ENCODE measurements at regions not wholly inside any gene's neighbourhood (a gene's known extent, or its start where the extent isn't known, plus 50 kb on each side); places are given as distances from the start of the nearest gene placed in this dataset.
"Not testable (repeated sequence)": the region's sequence is repeated elsewhere in the genome, so short reads cannot be mapped to it uniquely, and the experiment has no call there.

DNA sequence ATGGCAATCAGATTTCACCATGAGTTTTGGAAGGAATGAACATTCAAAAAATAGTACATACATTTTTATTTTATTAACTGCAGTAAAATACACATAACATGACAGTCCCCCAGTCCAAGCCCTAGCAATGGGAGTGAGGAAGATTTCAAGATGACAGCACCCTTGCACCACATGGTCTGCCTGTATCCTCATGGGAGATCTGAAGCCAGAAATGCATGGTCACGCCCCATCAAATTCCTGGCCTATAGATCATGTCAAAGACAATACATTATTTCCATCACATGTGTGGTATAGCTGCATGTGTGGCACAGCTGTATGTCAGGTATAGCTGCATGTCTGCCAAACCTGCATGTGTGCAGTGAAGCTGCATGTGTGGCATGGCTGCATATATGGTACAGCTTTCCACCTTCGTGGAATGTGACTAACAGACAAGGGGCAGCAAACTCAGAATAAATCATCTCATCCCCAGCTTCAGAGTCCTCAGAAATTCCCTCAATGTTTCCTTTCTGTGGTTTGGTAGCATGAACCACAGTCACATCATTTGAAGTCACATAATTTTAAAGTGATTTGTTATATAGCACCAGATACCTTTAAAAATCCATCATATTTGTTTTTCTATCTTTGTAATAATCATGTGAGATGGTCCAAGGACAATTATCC is 518.2 kb upstream of the SOX11 start:
- Histone ChIP-seq H3K4me1 (replicated peaks in 1 of 2) (no peaks in the 10 kb centered on the region), H3K27ac (no peak overlapping the region), H3K4me3 (no peak overlapping the region)
- in situ Hi-C loops (cut with MboI; ENCODE audit: low pct_unique_long_range_greater_than_20kb in 2 of 9, low sequenced_read_pairs in 9 of 9, unreplicated experiment in 9 of 9) = no loop called here
- ATAC-seq (replicated peaks in 6 of 8) = no peak
- WGBS, 10 experiments = 0 to 100% (median 14%) methylated on average over 1 to 2 of the region's 2 CpGs; no CpG with 5 or more reads in 4 of the 10 experiments

DNA sequence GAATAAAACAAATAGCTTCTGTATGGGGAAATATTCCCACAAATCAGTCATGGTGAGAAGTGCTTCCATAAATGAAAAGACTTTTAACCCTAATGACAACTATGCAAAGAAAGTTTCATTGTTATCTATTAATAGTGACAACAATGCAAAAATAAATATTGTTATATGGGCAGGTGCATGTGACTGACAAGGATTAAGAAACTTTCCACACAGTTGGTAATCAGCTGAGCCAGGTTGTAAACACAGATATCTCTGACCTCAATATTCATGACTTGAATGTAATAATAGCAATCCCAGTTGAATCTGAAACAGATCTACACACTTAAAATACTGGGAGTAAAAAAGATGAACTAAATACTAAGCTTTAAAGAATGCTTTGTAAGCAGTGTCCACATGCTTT is 517.0 kb upstream of the SOX11 start:
- Histone ChIP-seq H3K4me3 (no peak overlapping the region), H3K4me1 (replicated peaks in 1 of 2) (no peaks in the 10 kb centered on the region), H3K27ac (no peak overlapping the region)
- ATAC-seq (replicated peaks in 6 of 8) = no peak
- in situ Hi-C loops (cut with MboI; ENCODE audit: low pct_unique_long_range_greater_than_20kb in 2 of 9, low sequenced_read_pairs in 9 of 9, unreplicated experiment in 9 of 9) = no loop called here

DNA sequence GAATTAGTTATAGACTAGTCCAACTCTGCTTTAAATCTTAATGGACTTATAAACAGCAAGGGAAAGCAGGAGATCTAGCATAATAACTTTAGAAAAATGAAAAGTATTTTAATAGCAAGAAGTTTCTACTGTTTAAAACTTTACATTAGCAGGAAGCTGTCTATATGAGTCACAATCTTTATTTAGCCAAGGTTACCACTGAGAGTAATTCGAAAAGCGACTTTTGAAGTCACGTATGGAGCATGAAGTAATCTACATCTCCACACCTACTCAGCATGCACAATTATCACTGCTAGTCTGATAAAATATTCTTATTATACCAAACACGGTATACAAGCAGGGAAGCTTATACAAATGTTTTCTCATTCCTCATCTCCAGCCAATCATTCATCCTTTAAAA is 515.4 kb upstream of the SOX11 start:
- in situ Hi-C loops (cut with MboI; ENCODE audit: low pct_unique_long_range_greater_than_20kb in 2 of 9, low sequenced_read_pairs in 9 of 9, unreplicated experiment in 9 of 9) = no loop called here
- WGBS, 10 experiments = 0 to 89% (median 66%) methylated on average over 1 to 4 of the region's 4 CpGs
- Histone ChIP-seq H3K4me3 (no peak overlapping the region), H3K27ac (no peak overlapping the region), H3K4me1 (replicated peaks in 1 of 2) (no peaks in the 10 kb centered on the region)
- no peak for ATAC-seq (replicated peaks in 6 of 8)

DNA sequence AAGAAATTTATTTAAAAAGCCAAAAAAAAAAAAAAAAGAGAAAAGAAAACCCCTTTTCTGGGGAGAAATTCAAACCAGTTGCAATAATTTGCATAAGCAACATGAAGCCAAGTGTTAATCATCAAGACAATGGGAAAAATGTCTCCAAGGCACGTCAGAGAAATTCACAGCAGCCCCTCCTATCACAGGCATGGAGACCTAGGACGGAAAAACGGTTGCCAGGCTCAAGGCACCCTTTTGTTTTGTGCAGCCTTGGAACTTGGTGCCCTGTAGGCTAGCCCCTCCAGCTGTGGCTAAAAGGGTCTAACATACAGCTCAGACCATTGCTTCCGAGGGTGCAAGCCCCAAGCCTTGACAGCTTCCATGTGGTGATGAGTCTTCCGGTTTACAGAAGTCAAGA is 509.2 kb upstream of the SOX11 start:
- Histone ChIP-seq H3K4me3 (no peak overlapping the region), H3K4me1 (replicated peaks in 1 of 2) (no peaks in the 10 kb centered on the region), H3K27ac (no peak overlapping the region)
- 3 to 78% (median 30%) methylated on average over 1 to 5 of the region's 5 CpGs; no CpG with 5 or more reads in 2 of the 10 experiments for WGBS, 10 experiments
- ATAC-seq (replicated peaks in 6 of 8) = no peak
- in situ Hi-C loops (cut with MboI; ENCODE audit: low pct_unique_long_range_greater_than_20kb in 2 of 9, low sequenced_read_pairs in 9 of 9, unreplicated experiment in 9 of 9) = no loop called here

DNA sequence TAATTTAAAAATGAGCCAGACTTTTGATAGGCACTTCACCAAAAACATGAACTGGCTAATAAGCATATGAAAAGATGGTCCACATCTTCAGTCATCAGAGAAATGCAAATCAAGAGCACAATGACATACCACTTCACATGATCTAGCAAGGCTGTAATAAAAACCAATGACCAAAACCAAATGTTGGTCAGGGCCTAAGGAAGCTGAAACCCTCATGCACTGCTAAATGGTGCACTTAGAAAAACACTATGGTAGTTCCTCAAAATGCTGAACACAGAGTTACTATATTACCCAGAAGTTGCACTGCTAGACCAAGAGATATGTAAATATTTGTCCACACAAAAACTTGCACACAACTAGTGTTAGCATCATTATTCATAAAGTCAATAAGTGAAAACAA is 504.9 kb upstream of the SOX11 start:
- ATAC-seq (replicated peaks in 6 of 8) = no peak
- no peaks in the 10 kb centered on the region for H3K4me1 ChIP-seq (replicated peaks in 1 of 2)
- no peak overlapping the region for H3K4me3 ChIP-seq
- no peak overlapping the region for H3K27ac ChIP-seq
- in situ Hi-C loops (cut with MboI; ENCODE audit: low pct_unique_long_range_greater_than_20kb in 2 of 9, low sequenced_read_pairs in 9 of 9, unreplicated experiment in 9 of 9) = no loop called here

DNA sequence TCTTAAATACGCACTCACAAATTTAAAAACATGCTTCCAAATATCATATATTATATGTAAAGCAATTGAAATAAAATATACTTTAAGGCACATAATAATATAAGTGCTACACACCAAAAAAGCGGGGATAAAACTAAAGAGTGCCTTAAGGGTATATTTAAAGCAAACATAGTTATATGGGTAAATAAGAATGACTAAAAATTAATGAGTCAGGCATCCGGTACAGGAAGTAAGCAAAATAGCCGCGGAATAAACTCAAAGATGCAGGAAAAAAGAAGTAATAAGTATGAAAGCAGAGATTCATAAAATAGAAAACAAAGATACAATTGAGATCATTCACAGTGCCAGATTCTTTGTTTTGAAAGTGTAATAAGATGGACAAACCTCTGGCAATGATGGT is 503.5 kb upstream of the SOX11 start:
- Histone ChIP-seq H3K4me1 (replicated peaks in 1 of 2) (no peaks in the 10 kb centered on the region), H3K4me3 (no peak overlapping the region), H3K27ac (no peak overlapping the region)
- in situ Hi-C loops (cut with MboI; ENCODE audit: low pct_unique_long_range_greater_than_20kb in 2 of 9, low sequenced_read_pairs in 9 of 9, unreplicated experiment in 9 of 9) = no loop called here
- WGBS, 10 experiments = 22 to 98% (median 78%) methylated on average over 4 to 5 of the region's 5 CpGs
- no peak for ATAC-seq (replicated peaks in 6 of 8)

DNA sequence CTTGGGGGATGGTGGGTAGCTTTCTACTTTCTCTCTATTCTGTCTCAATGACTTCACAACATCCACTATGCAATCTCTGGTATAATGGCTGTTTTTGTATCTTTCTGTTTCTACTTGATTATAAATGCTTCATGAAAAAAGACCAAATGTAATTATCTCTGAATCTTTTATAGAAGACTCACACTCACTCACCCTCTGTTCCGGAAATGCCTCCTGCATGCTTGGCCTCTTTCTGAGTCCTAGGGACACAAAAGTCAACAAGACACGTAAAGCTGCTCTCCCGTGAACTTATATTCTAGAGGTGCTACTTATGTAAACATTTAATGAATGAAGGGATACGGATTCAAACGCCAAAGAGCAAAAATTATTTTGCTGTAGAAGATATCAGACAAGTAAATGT is 502.2 kb upstream of the SOX11 start:
- 0 to 100% (median 66%) methylated on average over 1 to 5 of the region's 5 CpGs for WGBS, 10 experiments
- no peak overlapping the region for H3K27ac ChIP-seq
- in situ Hi-C loops (cut with MboI; ENCODE audit: low pct_unique_long_range_greater_than_20kb in 2 of 9, low sequenced_read_pairs in 9 of 9, unreplicated experiment in 9 of 9) = no loop called here
- H3K4me3 ChIP-seq = no peak overlapping the region
- no peak for ATAC-seq (replicated peaks in 6 of 8)
- no peaks in the 10 kb centered on the region for H3K4me1 ChIP-seq (replicated peaks in 1 of 2)

DNA sequence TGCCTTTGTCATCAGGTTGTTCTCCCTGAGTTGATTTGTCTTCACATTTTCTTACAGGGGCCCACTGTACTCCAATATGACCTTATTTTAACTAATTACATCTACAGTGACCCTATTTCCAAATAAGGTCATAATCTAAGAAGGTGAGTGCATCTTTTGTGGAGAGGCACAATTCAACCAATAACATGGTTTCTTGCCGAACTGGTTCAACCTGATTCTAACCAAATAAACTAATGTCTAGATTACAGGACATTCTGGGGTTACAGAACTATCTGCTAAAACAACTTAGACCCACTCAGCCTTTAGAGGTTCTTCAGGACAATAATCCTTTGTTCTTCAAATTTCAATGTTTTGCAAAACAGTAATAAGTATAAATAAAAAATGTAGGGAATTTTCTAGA is 496.5 kb upstream of the SOX11 start:
- no peak for ATAC-seq (replicated peaks in 6 of 8)
- no peak overlapping the region for H3K27ac ChIP-seq
- 0 to 100% (median 63%) methylated on average over 1 of the region's 1 CpG; no CpG with 5 or more reads in 2 of the 10 experiments for WGBS, 10 experiments
- no peaks in the 10 kb centered on the region for H3K4me1 ChIP-seq (replicated peaks in 1 of 2)
- H3K4me3 ChIP-seq = no peak overlapping the region
- in situ Hi-C loops (cut with MboI; ENCODE audit: low pct_unique_long_range_greater_than_20kb in 2 of 9, low sequenced_read_pairs in 9 of 9, unreplicated experiment in 9 of 9) = no loop called here

DNA sequence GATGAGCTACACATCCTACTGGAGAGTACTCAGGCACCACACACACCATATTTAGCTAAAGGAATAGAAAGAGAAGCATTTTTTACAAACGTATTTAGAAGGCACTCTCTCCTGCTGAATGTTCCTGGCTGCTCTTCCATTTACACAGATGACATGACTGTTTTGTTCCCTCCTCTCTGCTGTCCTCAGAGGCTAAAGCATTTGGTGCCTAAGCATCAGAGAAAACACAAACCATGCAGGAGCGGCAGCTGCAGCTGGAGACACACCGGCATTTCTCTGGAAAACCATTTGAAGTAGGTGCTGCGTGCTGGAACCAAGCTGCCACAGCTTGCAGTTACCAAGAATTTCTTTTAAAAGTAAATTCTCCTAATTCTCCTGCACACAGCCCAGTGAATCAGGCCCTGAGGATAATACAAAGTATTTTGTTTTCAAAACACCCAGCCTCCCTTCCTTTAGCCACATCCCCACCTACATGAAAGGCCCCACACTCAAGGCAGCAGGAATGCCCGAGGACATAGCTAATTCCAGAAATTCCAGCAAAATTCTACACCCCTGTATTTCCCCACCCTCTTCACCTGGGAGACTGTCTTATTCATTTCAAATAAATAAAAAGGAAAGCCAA is 488.9 kb upstream of the SOX11 start:
- Histone ChIP-seq H3K27ac (no peak overlapping the region), H3K4me1 (replicated peaks in 1 of 2) (peaks cover 8 to 17% of the 10 kb centered on the region in 2 donors), H3K4me3 (no peak overlapping the region)
- peak in 3 of 8 experiments; percentile 30 to 54 (median 37) for ATAC-seq (replicated peaks in 6 of 8)
- WGBS, 10 experiments = 0 to 83% (median 57%) methylated on average over 1 to 4 of the region's 5 CpGs; no CpG with 5 or more reads in 1 of the 10 experiments
- in situ Hi-C loops (cut with MboI; ENCODE audit: low pct_unique_long_range_greater_than_20kb in 2 of 9, low sequenced_read_pairs in 9 of 9, unreplicated experiment in 9 of 9) = no loop called here

DNA sequence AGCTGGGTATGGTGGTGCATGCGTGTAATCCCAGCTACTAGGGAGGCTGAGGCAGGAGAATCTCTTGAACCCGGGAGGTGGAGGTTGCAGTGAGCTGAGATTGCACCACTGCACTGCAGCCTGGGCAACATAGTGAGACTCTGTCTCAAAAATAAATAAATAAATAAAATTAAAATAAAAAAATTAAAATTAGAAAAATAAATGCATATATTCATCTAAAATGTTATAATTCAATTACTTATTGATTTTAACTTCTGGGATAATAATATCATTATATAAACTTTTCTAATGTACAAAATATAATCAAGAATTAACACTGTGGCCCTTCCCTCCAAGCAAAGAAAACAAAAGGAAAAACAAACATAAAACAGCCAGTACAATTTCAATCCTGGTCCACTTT is 485.4 kb upstream of the SOX11 start:
- H3K27ac ChIP-seq; in situ Hi-C loops (cut with MboI; ENCODE audit: low pct_unique_long_range_greater_than_20kb in 2 of 9, low sequenced_read_pairs in 9 of 9, unreplicated experiment in 9 of 9); H3K4me3 ChIP-seq; ATAC-seq (replicated peaks in 6 of 8): not testable (repeated sequence)
- H3K4me1 ChIP-seq (replicated peaks in 1 of 2) = peaks cover 8 to 17% of the 10 kb centered on the region in 2 donors
- WGBS, 10 experiments = 5 to 100% (median 100%) methylated on average over 2 of the region's 2 CpGs; no CpG with 5 or more reads in 4 of the 10 experiments

DNA sequence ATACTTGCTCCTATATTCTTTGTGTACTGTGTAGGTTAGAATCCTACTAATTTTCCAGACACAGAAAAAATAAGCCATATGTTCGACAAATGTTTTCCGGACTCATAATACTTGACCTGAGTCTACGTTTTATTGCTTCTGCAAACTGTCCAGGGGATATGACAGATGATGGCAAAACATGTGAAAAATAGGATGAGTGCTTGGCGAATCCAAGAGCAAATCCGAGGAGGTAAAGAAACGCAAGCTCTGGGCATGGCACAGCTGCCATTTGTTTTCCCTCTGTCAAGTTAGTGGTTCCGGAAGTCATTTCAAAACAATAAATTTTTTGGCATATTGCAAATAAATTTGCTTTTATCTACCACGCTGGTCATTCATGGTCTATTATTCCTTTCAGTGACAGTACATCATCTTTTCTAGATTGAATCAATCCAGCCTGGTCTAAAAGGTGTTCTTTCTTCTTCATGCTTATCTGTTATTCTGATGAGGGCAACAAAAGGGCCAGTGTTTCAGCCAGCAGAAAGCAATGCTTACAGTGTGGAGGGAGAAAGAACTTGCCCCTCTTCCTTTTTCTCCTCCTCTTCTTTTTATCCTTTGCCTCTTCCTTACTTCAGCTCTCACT is 476.1 kb upstream of the SOX11 start:
- H3K4me1 ChIP-seq (replicated peaks in 1 of 2) = peaks cover 0 to 8% of the 10 kb centered on the region in 2 donors
- no peak overlapping the region for H3K27ac ChIP-seq
- 0 to 93% (median 37%) methylated on average over 1 to 8 of the region's 8 CpGs; no CpG with 5 or more reads in 2 of the 10 experiments for WGBS, 10 experiments
- in situ Hi-C loops (cut with MboI; ENCODE audit: low pct_unique_long_range_greater_than_20kb in 2 of 9, low sequenced_read_pairs in 9 of 9, unreplicated experiment in 9 of 9) = no loop called here
- ATAC-seq (replicated peaks in 6 of 8) = peak in 4 of 8 experiments; percentile 18 to 85 (median 60)
- no peak overlapping the region for H3K4me3 ChIP-seq

DNA sequence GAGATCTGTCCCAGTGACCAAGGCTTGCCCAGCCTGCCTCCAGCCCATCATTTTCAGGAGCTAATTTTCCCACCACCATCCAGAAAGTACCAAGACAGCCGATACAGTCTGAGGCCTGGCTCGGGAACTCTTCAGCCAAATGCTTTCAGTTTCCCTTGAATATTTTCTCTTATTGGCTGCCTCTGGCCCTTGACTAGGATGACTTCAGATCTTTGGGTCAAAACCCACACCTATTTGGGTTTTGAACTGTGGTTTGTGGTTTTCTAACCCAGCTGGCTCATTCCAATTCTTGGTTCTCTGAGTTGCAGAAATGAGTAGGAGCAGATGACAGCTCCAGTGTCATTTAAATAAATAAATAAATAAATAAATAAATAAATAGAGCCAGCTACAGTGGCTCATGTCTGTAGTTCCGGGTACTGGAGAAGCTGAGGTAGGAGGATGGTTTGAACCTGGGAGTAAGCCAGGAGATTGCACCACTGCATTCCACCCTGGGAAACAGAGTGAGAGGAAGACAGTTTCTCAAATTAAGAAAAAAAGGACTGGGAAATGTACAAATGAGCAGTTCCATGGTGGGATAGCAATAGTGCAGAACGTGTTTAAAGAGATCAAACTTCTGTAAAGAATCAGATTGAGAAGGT is 465.0 kb upstream of the SOX11 start:
- ATAC-seq (replicated peaks in 6 of 8) = no peak
- WGBS, 10 experiments = 0 to 100% (median 68%) methylated on average over 1 to 4 of the region's 4 CpGs
- in situ Hi-C loops (cut with MboI; ENCODE audit: low pct_unique_long_range_greater_than_20kb in 2 of 9, low sequenced_read_pairs in 9 of 9, unreplicated experiment in 9 of 9) = no loop called here
- peaks cover 6 to 30% of the 10 kb centered on the region in 2 donors for H3K4me1 ChIP-seq (replicated peaks in 1 of 2)
- H3K27ac ChIP-seq = peak overlapping the region in 1 of 2 donors; percentile 16
- H3K4me3 ChIP-seq = no peak overlapping the region

DNA sequence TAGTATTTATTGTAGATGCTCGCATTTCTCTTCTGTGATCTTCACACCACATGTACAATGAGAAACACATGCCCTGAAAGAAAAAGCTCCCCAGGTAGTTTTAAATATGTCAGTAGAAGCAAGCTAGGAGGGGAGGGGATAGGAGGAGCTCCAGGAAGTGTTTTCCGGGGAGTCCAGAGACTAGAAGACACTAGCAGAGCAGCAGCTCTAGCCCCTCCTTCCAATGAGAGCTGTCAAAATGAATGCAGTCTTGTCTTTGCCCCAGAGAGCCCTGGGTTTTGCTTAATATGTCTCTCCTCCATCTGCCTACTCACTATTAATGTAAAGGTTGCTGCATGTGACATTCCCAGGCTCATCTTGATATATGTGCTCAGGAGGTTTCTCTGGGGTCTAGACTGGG is 462.6 kb upstream of the SOX11 start:
- Histone ChIP-seq H3K4me1 (replicated peaks in 1 of 2) (peaks cover 6 to 30% of the 10 kb centered on the region in 2 donors), H3K27ac (no peak overlapping the region), H3K4me3 (no peak overlapping the region)
- in situ Hi-C loops (cut with MboI; ENCODE audit: low pct_unique_long_range_greater_than_20kb in 2 of 9, low sequenced_read_pairs in 9 of 9, unreplicated experiment in 9 of 9) = no loop called here
- 0 to 100% (median 76%) methylated on average over 1 to 2 of the region's 2 CpGs; no CpG with 5 or more reads in 7 of the 10 experiments for WGBS, 10 experiments
- peak in 3 of 8 experiments; percentile 57 to 82 (median 61) for ATAC-seq (replicated peaks in 6 of 8)

Data from motor neuron (in vitro differentiated cells).